DMS 273 treated with DMSO at 0.1 percent for 48 hours (cell line): ENCODE measurements at regions not wholly inside any gene's neighbourhood (a gene's known extent, or its start where the extent isn't known, plus 50 kb on each side); places are given as distances from the start of the nearest gene placed in this dataset.

ENCODE experiments used
- DNase-seq: peaks from one replicate; lab custom pipeline; 2025; lab: John Stamatoyannopoulos, UW

DNA sequence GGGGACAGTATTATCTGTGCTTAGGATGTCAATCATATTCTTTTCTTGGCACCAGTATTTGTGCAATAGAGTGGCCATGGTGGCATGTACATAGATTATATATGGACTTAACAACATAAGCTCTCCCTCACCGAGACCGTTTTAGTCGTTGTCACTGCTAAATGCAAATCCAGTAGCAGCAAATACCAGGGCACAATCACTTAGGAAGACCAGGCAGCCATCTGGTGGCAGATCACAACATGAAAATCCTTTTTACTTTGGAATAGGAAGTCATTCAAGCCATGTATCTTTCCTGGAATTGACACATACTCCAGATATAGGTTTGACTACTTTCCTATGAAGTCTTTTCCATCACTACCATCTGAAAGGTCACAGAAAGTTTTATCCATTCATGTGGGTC lies 53.2 kb upstream of the C1orf87 start:
- peak; percentile 18 for DNase-seq
